ENCODE measurements at regions not wholly inside any gene's neighbourhood (a gene's known extent, or its start where the extent isn't known, plus 50 kb on each side); places are given as distances from the start of the nearest gene placed in this dataset.

- CTCF ChIA-PET: no interaction called here
- intact Hi-C loops (cut with micrococcal nuclease): no loop called here
- Histone ChIP-seq H3K9me3 (ENCODE audit: control insufficient read depth in 1 of 2, insufficient read depth in 1 of 2, low read depth in 1 of 2, low read length in 2 of 2) (no peaks in the 10 kb centered on the region), H3K9ac (ENCODE audit: low read length) (no peak overlapping the region), H4K20me1 (ENCODE audit: insufficient read depth) (no peaks in the 10 kb centered on the region), H3K27ac (ENCODE audit: low read depth, low read length) (no peak overlapping the region), H3K4me1 (ENCODE audit: control insufficient read depth in 1 of 2, insufficient read depth in 2 of 2, low read length in 2 of 2) (no peaks in the 10 kb centered on the region), H2AFZ (ENCODE audit: low read depth, low read length, poor library complexity, severe bottlenecking) (no peak overlapping the region), H3K79me2 (ENCODE audit: insufficient read depth, low read length) (no peaks in the 10 kb centered on the region), H3K36me3 (ENCODE audit: control insufficient read depth in 1 of 2, insufficient read depth in 2 of 2, low read length in 2 of 2) (no peaks in the 10 kb centered on the region), H3K4me2 (ENCODE audit: low read length) (no peak overlapping the region), H3K27me3 (ENCODE audit: insufficient read depth, low read length) (no peaks in the 10 kb centered on the region), H3K4me3 (replicated peaks in 1 of 2; ENCODE audit: low read depth in 1 of 2, low read length in 2 of 2) (no peak overlapping the region), H3K9me2 (ENCODE audit: insufficient read depth) (no peaks in the 10 kb centered on the region)
- POLR2A ChIA-PET: no interaction called here
- no peak for DNase-seq (ENCODE audit: low read depth, low spot score)
- no TSS peak for BruUV-seq (replicated peaks)
- TF ChIP-seq POLR2AphosphoS5 (IDR thresholded peaks at IDR 0.05; ENCODE audit: low read depth, low read length): no peak
- no peak for TF ChIP-seq CEBPB (IDR thresholded peaks at IDR 0.05; ENCODE audit: low read depth)
- no peak for TF ChIP-seq ELF1 (IDR thresholded peaks at IDR 0.05; ENCODE audit: borderline replicate concordance, low read depth)
- TF ChIP-seq TCF7L2 (IDR thresholded peaks at IDR 0.05; ENCODE audit: borderline replicate concordance, extremely low read depth, insufficient read depth, insufficient read length): no peak
- TF ChIP-seq MAX (IDR thresholded peaks at IDR 0.05): no peak
- TF ChIP-seq YY1 (IDR thresholded peaks at IDR 0.05; ENCODE audit: extremely low read depth, insufficient replicate concordance, low read depth, low read length): no peak
- TF ChIP-seq ZNF274 (IDR thresholded peaks at IDR 0.05; ENCODE audit: low read depth, low read length): no peak
- TF ChIP-seq FOSL1 (IDR thresholded peaks at IDR 0.05; ENCODE audit: low read depth): no peak
- TF ChIP-seq POLR2A (IDR thresholded peaks at IDR 0.05; ENCODE audit: borderline replicate concordance, extremely low read depth, insufficient read depth, insufficient read length): no peak
- no peak for TF ChIP-seq SRF (IDR thresholded peaks at IDR 0.05; ENCODE audit: low read depth)
- TF ChIP-seq CBX3 (IDR thresholded peaks at IDR 0.05; ENCODE audit: low read depth): no peak
- TF ChIP-seq ZFX (IDR thresholded peaks at IDR 0.05): no peak
- no peak for TF ChIP-seq RAD21 (IDR thresholded peaks at IDR 0.05; ENCODE audit: low read depth)
- no peak for TF ChIP-seq EZH2 (IDR thresholded peaks at IDR 0.05)
- TF ChIP-seq SP1 (IDR thresholded peaks at IDR 0.05; ENCODE audit: low read depth): no peak
- no peak for TF ChIP-seq ATF3 (IDR thresholded peaks at IDR 0.05)
- no peak for ATAC-seq
- RAD21 ChIA-PET (ENCODE audit: low non-redundant PET in 1 of 2, low total read pairs in 2 of 2, uncharacterized antibody in 2 of 2, unreplicated experiment in 2 of 2): no interaction called here
Observed at GRCh38 chr12:115249671-115250278, 565.8 kb upstream of the TBX3 start.

All from HCT116 (cell line).